NCI-H2029 (cell line): ENCODE measurements at regions not wholly inside any gene's neighbourhood (a gene's known extent, or its start where the extent isn't known, plus 50 kb on each side); places are given as distances from the start of the nearest gene placed in this dataset.

Experiments used
- DNase-seq: peaks from one replicate; lab custom pipeline; 2025; lab: John Stamatoyannopoulos, UW

DNA sequence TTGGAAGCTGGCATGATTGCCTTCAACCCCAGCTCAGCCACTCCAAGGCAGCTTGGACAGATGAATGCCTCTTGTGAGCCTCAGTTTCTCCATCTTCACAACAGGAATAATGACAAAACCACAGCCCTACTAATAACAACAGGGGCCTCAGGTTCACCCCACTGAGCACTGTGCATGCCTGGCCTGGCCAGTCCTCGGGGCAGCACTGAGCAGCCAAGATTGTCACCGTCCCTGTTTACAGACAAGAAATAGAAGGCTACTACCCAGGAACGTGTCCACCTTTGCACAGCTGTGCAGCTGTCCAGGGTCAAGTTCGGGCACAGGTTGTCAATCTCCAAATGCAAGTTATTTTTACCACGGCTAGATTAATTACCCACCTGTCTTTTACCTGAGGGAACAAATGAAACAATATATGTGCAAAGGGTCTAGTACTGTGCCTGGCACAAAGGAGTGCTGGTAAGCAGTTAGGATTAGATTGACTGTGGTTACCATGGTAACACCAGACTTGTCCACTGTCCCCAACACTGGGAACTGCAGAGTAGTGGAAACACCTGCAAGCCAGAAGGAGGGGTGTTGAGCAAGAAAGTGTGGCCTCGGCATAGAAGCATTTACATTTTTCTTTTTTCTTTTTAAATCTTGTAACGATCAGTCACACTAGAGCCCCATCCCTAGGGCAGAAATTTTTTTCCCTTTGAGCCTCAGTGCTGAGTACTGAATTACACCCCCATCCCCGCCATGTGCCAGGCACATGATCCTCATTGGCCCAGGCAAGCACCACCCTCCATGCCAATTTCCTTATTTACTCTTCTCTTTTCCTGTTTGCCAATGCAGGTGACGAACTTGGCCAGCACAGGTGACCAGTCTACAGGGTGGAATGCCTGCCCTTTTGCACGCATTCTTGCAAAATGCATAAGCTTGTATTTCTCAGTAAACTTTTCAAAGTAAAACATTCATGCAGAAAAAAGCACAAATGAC, 66.3 kb upstream of the SLC6A6 start:
- DNase-seq, result peak; percentile 95

DNA sequence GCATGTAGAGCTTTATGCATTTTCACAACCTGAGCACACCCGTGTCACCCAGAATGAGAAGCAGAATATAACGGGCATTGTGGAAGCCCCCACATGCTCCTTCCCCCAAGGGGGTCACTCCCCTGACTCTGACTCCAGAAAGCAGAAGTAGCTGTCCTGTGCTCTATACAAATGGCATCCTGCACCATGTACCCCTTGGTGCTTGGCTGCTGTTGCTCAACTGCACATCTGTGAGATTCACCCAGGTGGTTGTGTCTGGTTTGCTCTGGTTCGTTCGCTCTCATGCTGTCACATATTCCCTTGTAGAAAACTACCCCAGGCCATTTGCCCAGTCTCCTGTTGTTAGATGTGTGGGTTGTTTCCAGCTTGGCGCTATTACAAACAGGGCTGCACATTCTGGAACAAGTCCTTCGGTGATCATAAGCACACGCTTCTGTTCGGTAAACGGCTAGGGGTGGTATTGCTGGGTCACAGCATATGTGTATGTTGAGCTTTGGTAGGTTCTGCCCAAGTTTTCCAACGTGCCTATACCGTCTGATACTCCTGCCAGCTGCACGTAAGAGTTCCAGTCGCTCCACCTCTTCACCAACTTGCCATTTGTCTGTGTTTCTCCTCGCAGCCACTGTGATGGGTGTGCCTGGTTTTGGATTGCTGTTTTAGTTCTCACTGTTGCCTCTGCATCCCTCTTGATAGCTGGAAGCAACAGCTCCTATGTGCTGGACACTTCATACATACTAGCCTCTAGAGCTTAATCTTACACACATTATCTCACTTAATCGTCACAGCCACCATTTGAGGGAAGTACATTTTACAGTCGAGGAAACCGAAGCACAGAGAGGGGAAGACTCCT, 65.4 kb upstream of the SLC6A6 start:
- DNase-seq, result no peak

DNA sequence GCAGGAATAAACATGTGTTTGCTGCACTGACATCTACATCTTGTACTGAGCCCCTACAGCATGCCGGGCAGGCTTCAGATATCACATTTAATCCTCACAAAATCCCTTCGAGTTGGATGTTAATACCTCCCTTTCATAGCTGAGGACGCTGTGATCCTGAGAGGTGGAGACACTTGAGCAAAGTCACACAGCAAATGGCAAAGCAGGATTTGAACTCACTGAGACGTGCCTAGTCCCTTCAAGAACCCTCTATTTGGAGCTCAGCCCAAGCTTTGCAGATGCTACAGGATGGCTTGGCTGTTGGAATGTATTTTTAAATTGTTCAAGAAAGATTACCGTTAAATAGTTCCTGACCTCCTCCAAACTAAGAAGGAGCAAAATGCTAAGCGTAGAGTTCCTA, 64.6 kb upstream of the SLC6A6 start:
- no peak for DNase-seq

DNA sequence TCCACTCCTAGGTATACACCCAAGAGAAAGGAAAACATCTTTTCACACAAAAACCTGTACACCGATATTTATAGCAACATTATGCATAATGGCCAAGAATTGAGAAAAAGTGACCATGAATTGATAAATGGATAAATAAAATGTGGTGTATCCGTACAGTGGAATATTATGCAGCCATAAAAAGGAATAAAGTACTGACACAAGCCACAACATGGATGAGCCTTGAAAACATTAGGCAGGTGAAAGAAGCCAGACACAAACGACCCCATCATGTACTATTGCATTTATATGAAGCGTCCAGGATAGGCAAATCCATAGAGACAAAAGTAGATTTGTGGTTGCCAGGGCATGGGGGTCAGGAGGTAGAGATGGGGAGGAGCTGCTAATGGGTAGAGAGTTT, 64.2 kb upstream of the SLC6A6 start:
- DNase-seq, result no peak

DNA sequence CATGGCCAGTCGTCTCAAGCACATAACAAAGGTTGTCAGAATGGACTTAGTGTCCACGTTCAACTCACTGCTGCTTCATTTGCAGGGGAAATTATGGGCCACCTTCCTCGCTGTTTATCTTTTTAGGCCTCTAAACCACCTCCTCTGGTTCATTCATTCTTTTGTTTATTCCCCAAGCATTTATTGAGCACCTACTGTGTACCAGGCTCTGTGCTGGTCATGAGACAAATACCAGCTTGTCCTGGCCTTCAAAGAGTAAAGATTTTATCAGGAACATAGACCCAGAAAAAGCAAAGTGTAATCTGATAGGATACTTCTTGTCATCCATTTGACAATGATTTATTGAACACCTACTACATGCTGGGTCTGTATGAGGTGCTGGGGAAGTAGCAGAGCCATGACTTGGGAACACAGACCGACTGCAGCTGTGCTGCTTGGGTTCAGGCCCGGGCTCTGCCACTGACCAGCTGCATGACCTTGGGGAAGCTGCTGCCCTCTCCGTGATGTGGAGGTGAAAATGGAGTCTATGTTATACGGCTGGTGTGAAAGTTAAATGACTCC, 63.4 kb upstream of the SLC6A6 start:
- DNase-seq, result no peak

DNA sequence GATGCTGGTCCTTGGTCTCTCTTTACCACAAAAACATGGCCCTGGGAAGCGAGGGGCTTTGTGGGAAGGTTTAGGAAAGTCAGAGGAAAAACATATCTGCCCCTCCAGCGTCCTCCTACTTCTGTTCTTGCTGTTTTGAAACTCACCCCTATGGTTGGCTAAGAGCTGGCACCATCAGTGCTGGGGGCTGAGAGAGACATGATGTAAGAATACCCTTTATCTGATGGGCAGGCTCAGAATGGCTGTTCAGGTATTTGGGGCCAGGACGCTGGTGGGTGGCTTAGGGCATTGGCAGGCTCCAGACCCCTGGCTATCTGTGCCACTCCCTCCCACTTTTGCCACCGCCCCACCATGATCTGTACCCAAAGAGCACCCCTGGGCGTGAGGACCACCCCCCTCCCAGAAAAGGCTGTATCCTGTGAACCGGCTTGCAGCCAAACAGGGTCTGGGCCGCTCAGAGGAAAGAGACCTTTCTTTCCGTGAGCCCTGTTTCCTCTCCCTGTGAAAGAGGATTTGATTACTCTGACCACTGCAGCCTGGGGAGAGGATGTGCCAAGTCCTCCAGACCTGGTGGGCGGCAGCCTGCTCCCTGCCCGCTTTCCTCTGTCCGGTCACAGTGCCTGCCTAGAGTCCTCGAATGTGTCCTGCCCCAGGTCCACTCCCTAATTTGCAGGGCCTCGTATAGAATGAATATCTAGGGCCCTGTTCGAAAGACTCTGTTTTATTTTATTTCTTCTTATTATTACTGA, 61.3 kb upstream of the SLC6A6 start:
- DNase-seq, result no peak

DNA sequence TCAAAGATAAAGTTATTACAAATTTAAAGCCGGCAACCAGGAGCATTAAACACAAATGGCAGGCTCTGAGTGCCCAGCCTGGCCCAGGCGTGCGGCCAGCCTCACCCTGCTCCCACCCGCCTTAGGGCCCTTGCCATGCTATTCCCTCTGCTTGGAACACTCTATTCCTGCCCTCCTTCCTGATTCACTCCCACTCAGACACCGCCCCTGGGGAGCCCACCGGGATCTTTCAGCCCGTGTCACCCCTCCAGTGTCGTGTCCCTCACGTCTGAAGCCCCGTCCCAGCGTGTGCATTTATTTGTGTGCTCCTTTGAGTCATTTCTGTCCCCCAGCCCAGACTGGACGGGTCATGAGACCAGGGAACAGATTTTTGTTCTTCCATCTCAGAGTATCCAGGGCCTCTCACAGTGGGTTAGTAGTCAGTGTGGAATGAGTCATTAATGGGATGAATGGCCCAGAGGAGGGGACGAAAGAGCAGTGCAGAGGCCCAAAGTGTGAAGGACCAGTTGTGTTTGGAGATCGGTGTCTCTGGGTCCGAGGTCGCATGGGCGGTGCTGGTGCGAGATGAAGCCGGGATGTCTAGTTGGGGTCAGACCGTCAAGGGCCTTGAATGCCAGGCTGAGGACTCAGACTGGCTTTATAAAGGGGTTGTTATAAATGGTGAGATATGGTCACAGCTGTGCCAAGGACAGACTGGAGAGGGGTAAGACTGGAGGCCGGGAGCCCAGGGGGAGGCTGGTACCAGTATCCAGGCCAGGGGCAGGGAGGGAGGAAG, 58.9 kb upstream of the SLC6A6 start:
- DNase-seq, result no peak

DNA sequence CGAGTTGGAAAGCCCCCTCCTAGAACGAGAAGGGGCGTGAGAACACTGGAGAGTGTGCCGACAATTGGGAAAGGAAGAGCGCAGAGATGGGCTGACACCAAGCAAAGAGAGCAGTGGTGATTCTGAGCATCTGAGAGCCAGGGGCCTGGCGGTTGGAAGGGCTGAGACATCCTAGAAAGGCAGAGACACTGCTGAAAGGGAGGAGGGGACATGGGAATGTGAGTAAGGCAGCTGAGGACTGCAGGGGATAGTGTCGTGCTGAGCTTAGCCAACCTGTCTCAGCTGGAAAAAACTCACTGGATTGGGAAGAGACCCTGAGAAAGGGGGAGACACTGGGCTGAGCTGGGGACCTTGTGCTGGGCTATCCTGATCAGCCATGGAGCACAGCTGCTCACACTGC, 58.1 kb upstream of the SLC6A6 start:
- no peak for DNase-seq

DNA sequence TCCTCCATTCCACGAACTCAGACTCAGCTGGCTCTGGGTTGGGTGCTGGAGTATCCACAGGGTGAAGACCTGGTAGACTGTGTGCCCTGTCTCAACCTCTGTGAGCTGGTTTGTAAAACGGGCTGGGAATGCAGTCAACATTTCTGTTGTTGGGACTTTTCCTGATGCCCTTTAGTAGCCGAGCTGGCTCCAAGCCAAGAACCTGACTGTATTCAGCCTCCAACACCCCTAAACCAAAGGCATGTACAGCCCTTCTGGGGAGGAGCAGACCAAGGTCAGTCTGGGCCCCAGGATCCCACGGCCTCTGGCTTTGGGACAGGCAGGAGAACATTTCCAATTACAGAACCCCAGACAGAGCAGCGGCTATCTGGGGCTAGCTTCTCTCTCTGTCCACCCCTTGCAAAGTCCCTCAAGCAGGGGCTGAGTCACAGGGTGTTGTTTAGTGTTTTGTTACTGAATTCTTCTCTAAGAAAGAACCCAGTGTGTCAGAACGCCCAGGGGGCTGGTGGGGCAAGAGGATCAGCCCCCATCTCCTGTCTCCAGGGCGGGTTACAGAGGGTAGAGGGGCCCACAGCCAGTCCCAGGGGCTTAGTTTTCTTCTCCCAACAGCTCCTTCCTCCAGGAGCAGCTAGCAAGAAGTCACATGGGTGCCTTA, 56.8 kb upstream of the SLC6A6 start:
- DNase-seq, result no peak

DNA sequence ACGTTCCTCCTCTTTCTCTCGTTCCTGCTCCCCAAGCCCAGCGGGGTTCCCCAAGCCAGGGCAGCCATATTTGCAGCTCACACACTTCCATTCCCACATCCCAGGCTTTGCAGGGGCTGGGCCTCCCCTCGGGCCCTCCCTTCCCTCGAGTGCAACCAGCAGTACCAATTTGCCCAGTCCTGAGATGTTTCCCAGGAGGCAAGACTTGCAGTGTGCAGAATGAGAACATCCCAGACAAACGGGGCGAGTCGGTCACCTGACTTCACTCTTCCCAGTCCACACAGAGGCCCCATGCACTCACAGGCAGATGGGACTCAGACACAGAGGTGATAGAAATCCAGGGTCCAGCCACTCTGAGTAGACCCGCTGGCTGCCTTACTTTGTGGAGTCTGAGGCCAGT, 56.2 kb upstream of the SLC6A6 start:
- DNase-seq, result no peak

DNA sequence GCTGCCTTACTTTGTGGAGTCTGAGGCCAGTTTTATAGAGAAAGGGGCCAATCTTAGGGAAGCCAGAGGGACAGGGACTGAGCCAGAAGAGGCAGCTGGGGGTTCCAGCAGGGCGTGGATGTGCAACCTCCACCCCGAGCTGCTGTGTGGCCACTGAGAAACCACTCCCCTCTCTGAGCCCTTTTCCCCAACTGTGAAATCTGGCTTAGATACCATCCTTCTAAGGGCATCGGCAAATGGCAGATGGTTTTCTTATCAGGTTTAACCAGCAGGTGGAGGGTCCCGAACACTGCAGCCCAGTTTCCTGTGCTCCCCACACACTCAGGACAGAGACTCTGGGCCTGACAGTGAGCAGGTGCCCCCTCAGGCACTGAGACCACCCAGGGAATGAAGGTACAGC, 55.8 kb upstream of the SLC6A6 start:
- DNase-seq, result no peak

DNA sequence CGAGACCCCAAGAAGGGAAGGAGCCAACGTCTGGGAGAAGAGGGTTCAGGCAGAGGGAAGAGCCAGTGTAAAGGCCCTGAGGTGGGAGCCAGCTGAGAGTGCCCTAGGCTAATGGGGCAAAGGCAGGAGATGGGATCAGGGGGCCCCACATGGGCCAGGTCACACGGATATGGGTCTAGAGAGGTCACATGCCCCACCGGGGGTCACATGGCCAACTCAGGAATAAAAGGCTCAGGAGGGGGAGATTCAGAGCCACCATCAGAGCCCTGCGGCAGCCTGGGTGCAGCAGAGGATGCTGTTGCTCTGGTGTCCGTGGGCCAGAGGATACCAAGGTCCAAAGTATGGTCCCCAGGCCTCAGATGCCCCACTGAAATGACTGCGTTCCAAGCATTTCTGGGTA, 55.3 kb upstream of the SLC6A6 start:
- DNase-seq, result no peak

DNA sequence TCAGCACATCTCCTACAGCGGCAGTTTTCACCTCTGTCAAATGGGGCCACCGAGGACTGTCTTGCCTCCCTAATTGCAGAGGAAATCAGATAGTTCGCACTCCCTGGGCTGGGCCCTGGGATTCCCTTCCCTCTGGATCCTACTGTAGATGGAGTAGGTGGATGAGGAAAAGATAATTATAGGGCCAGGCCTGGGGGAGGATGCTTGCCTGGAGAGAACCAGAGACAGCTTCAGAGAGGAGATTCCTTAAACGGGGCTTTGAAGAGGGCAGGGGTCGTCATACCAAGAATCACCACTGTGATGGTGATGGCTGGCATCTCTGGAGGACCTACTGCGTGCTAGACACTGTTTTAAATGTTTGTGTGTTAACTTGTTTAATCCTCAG, 50.8 kb upstream of the SLC6A6 start:
- DNase-seq, result no peak

DNA sequence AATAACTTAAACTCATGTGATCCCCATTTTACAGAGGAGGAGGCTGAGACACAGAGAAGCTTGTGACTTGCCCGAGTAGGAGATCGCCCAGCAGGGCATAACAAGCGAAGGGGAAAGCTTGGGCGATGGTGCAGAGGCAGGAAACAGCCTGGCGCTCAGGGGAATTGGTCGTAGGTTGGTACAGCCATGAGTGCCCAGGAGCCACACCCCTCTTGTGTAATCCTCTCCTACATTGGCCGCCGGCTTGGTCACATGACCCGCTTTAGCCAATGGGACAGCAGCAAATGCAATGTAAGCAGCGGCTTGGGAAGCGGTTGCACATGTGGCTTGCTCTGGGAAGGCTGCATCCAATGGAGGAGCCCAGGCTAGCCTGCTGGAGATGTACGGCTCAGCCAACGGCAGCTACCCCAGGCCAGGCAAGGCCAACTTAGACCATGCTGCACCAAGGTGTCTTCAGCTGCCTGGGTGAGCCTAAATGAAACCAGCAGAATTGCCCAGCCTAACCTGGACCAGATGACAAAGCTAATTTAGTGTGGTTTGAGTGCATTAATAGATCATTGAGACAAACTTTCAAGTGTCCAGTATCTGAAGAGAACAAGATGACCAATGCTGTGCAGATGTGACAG, 50.3 kb upstream of the SLC6A6 start:
- no peak for DNase-seq
